Stimulated activated CD8-positive, alpha-beta memory T cell treated with anti-CD3 and anti-CD28 coated beads, Interleukin-2, amount 100 ng/mL, for 48 hours (primary cell): ENCODE measurements at regions not wholly inside any gene's neighbourhood (a gene's known extent, or its start where the extent isn't known, plus 50 kb on each side); places are given as distances from the start of the nearest gene placed in this dataset.

Experiments
- DNase-seq, 2 donors: peaks; one replicate each; pipeline ENCODE4 v3.0.0-alpha.2; 2020; ENCODE audit warnings: low read depth in 2 of 2

DNA sequence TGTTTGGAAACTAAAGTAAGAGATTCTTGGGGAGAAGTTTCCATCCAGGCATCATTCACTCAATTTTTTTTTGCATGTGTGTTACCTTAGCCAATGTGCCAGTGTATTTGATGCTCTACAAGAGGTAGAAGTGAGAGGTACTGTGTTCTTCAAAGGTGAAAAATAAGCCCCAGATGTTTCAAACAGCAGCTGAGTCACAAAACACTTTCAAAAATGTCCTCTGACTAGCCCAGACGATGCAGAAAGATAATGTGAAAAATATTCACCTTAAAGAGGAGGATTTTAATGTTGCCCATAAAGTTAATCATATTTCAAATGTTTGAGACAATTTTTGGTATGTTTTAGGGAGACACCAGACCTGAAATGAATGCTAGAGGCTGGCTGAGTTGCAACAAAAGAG, 107.7 kb upstream of the RASGRP1 start:
- DNase-seq: no peak

DNA sequence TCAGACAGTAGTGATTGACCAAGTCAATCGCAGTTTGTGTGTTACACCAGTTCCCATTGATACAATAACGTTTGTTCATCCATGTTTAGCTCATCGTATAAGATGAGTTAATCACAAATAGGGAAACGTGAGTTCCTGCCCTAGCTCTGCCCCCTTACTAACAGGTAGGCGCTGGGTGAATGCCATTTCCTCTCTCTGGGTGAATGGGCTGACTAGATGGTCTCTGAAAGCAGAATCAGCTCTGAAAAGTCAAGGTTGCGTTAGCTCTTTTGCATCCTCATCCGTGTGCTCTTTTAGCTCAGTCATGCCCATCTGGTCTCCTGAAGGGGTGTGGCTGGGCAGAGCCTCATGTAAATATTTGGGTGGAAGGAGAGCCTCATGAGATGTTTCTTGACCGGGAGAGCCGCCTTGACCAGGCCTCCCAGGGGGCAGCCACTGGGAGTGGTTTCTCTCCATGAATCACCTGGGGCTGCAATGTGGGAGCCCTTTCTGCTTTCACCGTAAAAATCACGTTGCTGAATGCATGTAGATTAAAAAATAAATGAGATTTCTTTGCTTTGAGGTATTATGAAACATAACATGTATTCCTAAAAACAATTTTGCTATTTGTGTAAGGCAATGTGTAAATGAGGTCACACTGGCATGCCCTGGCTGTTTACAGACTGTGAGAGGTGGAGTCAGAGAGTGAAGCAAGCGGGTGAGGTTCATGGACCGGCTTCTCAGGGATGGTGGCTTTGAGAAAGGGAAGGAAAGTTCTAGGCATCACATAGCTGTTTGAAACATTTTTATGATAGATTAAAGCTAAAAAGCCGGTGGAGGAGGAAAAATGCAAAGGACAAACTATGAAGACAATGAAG, 108.4 kb upstream of the RASGRP1 start:
- DNase-seq: no peak

DNA sequence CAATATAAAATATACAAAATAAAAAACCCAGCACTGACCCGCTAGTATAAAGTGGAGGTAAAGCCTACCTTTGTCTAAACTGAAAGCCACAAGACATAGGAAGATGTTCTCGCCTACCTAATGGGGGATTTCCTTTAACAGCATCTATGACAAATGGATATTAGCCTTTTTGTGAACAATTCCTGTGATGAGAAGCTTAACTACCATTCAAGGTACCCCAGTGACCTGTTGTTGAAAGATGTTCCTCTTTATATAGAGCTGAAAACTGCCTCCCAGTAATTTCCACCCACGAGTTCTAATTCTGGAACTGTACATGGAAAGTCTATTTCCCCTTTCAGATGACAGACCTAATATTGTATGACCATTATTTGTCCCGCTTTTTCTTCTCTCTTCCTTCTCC, 109.8 kb upstream of the RASGRP1 start:
- DNase-seq: no peak

DNA sequence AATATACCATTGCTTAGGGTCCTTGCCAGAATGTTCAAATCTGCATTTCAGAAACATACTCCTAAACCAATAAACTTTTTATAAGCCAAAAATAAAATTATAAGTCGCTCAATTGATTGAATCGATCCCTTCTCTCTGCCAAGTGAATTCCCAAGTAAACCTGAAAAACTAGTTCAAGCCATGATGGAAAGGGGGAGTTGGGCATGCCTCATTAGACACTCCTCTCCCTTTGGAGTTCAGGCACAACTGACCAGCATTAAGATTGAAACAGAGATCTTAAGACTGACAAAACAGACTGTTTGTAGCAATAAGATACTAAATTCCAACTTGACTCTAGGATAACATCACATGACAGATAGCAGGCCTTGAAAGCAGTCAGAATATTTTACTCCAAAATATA, 113.7 kb upstream of the RASGRP1 start:
- DNase-seq: no peak

DNA sequence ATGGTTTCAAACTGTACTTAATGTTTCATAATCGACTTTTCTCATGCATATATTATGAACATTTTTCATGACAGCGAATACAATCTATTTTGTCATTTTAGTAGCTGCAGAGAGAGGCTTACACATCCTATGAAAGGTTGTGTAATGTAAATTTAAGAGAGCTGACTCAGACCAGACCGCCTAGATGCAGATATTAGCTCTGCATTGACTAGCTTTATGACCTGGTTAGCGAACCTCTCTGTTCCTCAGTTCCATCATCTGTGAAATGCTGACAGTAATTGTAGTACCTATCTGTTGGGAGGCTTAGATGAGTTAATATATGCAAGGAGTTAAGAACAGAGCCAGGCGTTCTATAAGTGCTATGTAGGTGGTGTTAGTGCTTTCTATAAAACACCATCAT, 116.2 kb upstream of the RASGRP1 start:
- DNase-seq: no peak

DNA sequence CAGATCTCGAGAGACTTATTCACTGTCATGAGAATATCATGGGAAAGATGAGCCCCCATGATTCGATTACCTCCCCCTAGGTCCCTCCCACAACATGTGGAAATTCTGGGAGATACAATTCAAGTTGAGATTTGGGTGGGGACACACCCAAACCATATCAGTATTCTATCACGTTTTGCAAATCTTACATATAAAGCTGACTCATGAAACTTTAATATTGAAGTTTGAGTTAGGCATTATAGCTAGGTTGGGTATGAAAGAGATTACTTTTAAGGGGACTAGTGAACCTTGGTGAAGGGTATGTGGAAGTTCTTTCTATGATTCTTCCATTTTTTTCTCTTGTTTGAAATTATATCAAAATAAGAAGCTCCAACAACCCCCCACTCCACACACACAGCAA, 117.7 kb upstream of the RASGRP1 start:
- DNase-seq: no peak

DNA sequence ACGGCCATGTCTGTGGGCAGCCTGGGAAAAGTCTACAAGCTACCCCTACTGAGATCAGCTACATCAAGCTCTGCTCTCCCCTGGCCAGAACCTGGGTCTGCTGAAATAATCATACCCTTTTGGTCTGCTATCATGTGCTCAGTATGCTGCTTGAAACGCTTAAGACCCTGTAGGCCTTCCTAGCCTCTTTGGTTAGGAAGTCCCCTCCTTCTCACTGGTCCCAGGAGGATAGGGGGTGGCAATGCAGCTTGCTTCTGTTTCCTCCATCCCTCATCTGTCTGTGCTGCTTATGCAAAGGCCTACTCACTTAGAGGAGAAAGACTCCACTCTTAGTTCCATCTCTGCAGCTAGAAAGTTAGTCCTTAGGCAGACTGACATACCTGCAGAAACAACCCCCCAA, 118.2 kb upstream of the RASGRP1 start:
- no peak for DNase-seq

DNA sequence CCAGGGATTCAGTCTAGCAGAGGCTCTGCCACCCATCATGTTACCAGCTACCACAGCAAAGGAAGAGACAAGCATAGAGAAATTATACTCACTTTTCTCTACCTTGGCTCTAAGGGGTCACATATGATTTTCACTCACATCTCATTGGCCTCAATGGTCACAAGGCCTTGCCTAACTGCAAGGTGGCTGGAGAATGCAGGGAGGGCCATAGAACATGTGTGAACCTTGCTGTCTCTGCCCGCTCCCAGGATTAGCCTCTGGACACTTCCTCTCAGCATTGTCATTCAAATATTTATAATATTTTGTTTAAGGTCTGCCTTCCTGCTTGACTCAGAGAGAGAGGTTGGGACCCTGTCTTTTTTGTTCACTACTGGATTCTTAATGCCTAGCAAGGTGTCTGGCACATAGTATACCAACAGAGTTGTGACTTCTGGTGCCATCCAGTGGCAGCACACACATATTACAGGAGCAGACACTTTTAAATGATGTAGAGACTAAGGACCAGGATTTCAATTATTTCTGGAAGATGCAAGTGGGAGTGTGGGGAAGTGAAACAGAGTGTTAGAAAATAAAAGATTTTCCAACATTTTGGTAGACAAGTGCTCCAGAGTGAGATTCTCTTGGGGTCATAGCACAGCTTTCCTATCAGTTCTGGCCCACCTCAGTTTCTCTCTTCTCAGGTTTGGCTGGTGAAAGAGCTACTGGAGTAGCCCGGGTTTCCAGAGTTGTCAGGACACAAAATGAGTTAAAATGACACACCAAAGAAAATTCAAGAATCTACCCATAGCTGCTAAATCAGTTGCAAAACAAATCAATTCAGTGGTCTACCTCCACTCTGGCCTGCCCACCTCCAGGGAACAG, 119.0 kb upstream of the RASGRP1 start:
- DNase-seq: peak; percentile 35 to 59

DNA sequence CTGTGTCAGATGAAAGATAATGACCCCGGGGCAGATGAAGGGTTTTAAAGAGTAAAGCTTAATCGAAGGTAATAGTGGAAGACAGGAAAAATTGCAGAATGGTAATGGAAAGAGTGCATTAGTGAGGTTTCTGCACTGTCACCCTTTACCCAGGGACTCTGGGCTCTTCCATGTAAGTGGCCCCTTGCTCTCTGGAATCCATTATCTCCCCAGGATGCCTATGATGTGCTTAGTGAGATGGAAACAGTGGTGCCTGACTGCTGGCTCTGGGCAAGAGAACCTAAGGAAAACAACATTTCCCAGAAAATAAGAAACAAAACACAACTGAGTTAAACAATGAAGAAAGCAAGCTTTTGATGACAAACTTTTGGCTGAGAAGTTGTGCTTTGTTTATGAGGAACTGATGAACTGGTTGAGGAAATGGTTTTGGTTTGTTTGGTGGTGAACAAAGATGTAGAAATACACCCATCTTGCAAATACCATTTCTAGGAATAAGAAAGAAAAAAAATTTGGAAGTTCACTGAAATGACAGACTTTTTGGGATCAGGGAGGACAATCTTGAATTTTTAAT, 119.9 kb upstream of the RASGRP1 start:
- DNase-seq: no peak

DNA sequence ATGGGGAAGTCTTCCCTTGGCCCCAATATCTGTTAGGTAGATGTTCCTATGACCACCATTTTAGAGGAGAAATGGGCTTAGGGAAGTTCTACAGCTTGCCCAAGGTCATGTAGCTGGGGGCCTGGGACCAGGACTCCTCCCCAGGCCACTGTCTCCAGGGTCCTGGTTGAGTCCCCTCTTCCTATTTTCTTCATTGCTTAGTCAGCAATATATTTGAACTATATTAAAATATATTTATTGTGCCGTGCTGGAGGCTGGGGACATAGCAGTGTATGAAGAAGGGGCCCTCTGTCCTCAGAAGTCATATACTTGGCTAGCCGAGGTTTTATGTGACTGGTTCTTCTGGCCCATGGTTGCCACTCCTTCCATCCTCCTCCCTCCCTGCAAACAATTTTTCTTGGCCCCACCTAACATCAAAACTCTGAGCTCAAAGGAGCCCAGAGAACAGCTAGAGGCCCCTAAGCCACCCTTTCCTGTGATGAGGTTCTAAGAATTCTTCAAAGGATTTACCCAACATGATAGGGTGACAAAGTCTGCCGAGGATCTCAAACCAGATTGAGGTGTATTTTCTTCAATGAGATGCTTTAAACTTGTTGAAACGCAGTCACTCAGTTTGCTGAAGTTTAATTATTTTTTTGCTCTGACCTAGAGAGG, 121.2 kb upstream of the RASGRP1 start:
- no peak for DNase-seq

DNA sequence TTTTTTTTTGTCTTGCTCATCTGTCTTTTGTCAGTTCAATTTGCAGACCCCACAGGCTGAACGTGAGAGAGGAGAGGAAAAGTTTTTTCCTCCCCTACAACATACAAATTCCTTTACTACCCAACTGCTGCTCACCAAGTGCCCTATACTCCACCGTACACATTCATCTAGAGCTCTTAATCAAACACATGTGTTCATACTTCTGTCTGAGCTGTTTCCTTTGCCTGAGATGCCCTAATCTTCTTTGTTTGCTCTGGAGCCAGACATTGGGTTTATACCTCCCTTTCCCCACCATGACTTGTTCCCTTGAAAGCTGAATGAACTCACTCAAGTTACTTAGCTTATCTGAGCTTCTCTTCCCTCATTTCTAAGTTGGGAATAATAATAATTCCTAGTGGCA, 122.7 kb upstream of the RASGRP1 start:
- no peak for DNase-seq

DNA sequence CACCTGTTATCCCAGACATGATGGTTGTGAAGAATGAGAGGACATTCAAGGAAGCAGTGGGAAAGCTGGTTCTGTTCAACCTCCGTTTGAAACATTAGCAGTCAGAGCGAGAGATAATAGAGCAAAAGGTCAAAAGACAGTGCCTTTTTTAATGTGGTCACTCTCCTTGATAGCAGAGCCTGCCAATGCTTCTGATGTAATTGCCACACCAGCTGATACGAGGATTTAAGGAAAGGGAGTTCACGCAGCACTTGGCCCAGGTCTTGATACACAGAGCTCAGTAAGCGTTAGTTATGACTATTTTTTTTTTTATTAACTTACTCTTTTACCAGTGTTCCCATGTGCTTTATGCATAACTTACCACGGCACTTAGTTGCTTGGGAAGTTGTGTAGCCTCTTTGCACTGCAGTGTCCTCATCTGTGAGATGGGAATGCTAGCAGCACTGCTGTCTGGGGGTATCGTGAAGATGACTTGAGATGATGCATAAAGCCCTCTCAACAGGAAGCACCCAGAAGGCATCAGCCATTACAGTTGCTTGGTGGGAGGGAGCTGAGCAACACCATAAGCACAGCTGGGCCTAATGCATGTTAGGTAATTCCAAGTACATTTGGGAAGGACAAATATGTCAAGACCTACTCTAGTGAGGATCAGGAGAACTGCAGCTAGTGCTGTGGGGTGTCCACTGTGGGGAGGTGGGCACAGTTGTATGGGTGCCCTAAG, 123.3 kb upstream of the RASGRP1 start:
- DNase-seq: no peak

DNA sequence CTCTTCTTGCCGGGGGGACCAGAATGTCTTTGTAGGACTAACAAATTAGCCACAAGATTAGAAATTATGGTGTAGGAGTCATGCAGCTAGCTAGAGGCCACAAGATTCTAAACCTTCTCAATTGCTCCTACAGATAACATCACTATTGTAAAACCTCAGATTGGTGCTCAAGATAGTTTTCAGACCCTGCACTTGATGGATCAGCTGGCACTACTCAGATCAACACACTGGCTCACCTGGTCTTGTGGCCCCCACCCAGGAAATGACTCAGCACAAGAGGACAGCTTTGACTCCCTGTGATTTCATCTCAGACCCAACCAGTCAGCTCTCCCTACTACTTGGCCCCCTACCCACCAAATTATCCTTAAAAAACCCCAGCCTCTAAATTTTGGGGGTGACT, 124.1 kb upstream of the RASGRP1 start:
- DNase-seq: peak in 1 of 2 donors; percentile 55

DNA sequence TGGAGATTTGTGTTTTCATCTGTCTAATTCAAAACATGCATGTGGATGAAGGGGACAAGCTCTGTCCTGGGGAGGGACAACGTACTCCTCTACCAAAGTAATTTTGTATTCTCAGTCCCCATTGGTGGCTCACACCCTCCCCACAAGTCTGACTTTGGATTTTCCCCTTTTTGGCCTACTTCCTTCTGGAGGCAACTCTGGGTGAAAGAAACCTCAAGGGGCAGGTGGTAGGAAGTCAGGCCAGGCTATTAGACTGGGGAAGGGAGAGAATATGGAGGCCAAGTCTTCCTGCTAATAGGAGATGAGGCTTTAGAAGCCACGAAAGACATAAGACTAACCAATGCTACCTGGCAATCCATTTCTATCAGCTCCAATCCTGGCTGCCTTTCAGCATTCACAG, 124.9 kb upstream of the RASGRP1 start:
- DNase-seq: no peak

DNA sequence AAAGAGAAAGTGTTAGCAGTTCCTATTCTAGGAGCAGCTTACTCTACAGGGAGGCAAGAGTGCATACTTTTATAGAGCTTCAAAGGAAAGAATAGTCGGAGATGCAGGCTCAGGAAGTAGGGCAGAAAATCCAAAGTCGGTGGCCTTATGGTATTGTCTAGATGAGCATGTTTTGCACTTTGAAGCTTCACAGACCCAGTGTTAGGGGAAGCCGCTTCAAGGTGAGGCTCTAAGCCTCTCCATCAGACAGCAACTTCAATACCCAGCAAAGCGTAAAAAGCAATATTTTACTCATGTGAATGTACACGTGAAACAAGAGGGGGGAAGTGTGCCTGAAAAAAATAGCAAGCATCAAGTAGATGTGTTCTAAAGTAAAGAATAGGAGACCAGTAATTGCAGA, 125.6 kb upstream of the RASGRP1 start:
- no peak for DNase-seq

DNA sequence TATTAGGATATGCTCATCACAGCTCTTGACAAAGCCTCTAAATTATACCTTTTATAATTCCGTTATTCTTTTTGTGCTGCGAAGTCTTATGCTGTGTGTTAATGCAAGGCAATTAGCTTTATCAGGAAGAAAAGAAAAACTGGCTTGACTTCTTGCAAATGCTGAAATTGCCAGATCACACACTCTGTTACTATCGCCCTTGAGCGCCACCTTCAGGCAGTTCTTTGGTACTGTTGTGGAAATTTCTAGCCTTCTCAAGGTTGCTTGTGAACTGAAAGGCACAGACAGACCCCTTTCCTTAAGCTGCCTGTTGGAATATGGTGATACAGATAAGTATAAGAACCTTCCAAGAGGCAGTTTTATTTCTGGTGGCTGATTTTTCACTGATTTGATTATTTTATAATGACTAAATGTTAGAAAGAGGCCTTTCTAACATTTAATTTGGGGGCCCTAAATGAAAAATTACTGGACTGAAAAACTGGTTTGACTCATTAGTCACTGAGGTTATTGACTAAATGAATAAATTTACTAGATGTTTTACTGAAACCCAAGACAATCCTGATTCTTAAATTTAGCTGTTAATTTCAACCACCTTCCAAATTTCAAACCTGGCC, 126.2 kb upstream of the RASGRP1 start:
- DNase-seq: peak; percentile 55 to 68

DNA sequence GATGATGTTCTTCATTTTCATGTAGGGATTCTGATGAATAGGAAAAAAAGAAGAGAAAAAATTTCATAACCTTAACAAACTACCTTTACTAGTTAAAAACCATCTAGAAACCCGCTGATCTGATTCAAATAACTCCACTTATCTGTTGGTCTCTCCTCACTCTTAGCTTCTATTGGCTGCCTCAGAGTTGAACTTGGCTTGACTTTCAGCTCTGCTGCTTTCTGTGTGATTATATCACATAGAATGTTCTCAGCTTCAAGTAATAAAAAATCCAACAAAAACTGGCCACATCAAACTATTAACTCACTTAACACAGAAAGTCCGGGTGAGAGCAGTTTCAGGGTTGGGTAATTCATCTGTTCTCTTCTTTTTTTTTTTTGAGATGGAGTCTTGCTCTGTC, 126.8 kb upstream of the RASGRP1 start:
- DNase-seq: no peak

DNA sequence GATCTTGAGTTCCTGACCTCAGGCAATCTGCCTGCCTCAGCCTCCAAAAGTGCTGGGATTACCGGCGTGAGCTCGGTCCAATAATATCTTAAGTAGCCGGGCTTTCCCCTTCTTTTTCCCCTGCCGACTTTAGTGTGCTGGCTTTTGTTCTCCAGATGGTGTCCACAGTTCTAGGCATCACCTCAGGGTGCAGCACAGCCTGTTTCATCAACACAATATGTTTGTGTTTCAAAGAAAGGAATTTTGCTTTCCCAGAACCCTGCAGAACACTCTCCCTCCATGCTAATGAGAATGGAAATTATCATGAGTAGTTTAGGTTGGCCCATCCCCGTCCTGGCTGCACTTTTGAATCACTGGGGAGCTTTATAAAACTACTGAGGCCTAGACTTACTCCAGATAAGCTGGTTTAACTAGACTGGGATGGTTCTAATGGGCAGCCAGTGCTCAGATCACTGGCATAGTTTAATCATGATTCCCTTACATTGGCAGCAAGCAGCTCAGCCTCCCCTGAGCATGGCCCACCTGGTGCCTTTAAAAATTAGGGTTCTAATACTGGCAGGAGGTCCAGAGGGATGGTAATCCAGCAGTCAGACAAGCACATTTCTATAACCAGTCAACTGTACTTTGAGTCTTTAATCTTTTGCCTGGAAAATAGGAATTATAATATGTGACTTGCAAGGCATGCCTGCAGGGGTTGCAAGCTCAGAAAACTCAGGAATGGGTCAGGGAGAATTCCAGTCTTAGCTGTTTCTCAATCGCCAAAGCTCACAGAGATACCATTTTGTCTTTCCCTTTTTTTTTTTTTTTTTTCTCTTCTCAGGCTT, 127.6 kb upstream of the RASGRP1 start:
- DNase-seq: no peak

DNA sequence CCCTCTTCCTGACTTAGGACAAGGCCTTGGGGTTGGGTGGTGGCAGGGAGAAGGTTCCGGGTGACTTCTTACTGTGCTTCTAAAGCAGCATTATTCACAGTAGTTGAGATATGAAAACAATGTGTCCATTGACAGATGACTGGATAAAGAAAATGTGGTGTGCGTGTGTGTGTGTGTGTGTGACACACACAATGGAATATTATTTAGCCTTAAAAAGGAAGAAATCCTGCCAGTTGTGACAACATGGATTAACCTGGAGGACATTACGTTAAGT, 128.1 kb upstream of the RASGRP1 start:
- DNase-seq: no peak
